ENCODE measurements at regions not wholly inside any gene's neighbourhood (a gene's known extent, or its start where the extent isn't known, plus 50 kb on each side); places are given as distances from the start of the nearest gene placed in this dataset.

DNA sequence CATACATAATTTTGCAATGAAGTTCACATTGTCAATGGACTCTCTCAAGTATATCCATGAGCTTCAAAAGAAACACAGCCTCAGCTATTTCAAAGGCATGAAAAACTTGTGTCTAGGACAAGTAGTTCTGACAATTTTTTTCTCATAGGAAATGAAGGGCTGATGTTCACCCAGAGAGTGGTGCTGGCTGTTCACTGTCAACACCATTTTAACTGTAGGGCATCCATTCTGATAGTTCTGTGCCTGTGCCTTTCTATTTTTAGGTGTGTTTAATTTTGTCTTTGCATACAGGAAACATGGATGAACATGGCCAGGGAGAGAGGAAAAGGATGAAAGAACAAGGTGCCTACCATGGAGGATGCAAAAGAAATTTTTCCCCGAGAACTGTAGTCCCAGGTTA, 135.3 kb upstream of the MAP9 start:
- no peak for TF ChIP-seq TAF1 (IDR thresholded peaks at IDR 0.05; ENCODE audit: low read depth, low read length)
- TF ChIP-seq POLR2AphosphoS5 (IDR thresholded peaks at IDR 0.05; ENCODE audit: low read depth, low read length), result no peak
- TF ChIP-seq POLR2A (IDR thresholded peaks at IDR 0.05; ENCODE audit: low read depth, low read length), result no peak
- TF ChIP-seq POU2F2 (IDR thresholded peaks at IDR 0.05; ENCODE audit: low read depth, low read length), result no peak
- TF ChIP-seq PAX5 (IDR thresholded peaks at IDR 0.05; ENCODE audit: insufficient read depth, low read length, severe bottlenecking), result no peak
